HUDEP-2 (cell line): ENCODE measurements at regions not wholly inside any gene's neighbourhood (a gene's known extent, or its start where the extent isn't known, plus 50 kb on each side); places are given as distances from the start of the nearest gene placed in this dataset.

Experiments
- DNase-seq, 76 experiments: peaks; one replicate each; lab custom pipeline; 2025; ENCODE audit not compliant: unreplicated experiment in 76 of 76; lab: John Stamatoyannopoulos, UW

- no peak for DNase-seq
Measured at GRCh38 chr4:28702571-28702970, 1841.9 kb downstream of the STIM2 start.

GRCh38 chr4:28709891-28710290, 1849.2 kb downstream of the STIM2 start:
- no peak for DNase-seq

DNA sequence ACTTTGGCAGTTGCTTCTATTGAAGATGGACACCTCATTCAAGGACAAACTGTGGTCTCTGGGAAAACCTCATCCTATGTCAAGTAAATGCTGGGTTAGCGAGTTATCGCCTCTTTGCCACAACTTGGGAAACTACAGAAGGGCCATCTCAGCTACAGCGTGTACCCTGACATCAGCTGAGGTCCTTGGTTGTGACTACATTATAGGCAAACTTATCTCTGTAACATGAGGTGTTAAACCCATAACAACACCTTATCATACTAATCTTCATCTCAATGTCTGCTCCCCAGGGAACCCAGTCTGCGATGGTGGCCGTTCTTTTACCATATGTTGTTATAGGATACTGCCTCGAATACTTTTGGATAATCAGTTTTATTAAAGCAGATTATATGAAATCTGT, 1862.7 kb downstream of the STIM2 start:
- DNase-seq: no peak

GRCh38 chr4:28724239-28724638, 1863.6 kb downstream of the STIM2 start:
- DNase-seq: no peak

DNA sequence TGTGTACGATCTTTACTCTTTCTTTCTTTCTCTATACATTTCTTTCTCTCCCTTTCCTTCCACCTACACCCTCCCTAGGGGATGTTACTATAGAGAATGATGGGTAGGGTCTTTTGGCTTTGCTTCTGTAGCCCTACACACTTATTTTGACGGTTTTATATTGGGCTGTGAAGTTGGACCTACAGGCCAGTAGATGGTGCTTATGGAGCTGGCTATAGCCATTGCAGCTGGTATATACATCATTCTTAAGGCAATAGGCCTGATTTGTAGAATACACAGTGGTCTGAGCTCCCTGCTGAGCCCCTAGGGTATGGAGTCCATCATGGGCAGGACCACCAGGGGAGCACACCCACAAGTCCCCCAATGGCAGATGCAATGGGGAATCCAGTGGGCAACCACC, 1869.7 kb downstream of the STIM2 start:
- DNase-seq: no peak

- DNase-seq: no peak
Measured at GRCh38 chr4:28744066-28744465, 1883.4 kb downstream of the STIM2 start.

DNA sequence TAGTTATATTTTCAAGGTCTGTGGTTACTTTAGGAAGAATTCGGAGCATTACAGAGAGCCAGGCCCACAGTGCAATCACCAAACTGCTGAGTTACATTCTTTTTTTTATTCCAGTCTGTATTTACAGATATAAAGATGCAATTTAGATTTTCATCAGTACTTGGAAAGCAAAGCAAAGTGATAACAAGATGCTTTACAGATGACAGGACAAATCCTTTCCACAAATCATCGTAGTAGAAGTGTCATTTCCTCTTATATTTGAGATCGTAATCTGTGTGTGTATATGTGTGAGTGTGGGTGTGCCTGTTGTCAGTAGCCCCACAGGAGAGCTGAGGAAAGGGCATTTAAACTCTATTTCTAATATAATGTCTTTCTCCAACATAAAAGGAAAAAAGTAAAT, 1893.7 kb downstream of the STIM2 start:
- DNase-seq: no peak

- DNase-seq: no peak
Measured at GRCh38 chr4:28755081-28755480, 1894.4 kb downstream of the STIM2 start.

DNA sequence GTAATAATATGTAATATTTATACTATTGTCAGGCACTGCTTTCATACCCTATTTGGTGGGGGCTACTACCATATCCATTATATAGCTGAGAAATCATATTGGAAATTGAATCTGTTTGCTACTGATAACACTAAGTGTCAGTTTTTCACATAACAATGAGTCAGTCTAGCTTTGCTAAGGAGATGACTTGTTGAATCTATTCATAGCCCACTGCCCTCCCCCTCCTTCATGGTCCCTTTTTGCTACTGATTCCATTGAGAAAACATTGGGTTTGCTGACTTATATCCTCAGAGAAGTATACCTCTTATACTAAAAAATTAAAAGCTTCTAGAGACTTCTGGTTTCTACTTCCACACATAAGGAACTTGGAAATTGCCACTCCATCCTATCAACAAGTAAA, 1898.4 kb downstream of the STIM2 start:
- DNase-seq: no peak

DNA sequence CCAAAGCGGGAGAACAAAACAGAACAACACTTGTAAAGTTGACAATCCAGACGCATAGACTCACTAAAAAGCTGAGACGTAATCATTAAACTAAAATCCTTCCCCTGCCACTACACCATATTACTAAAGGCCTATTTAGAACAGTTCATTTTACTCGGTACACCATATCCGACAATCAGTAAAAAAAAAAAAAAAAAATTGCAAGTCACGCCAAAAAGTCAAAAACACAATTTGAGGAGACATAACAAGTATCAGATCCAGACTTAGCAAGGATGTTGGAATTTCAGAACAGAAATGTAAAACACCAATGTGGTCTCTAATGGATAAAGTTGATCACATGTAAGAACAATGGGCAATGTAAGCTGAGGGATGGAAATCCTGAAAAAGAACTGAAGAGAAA, 1899.4 kb downstream of the STIM2 start:
- no peak for DNase-seq

DNA sequence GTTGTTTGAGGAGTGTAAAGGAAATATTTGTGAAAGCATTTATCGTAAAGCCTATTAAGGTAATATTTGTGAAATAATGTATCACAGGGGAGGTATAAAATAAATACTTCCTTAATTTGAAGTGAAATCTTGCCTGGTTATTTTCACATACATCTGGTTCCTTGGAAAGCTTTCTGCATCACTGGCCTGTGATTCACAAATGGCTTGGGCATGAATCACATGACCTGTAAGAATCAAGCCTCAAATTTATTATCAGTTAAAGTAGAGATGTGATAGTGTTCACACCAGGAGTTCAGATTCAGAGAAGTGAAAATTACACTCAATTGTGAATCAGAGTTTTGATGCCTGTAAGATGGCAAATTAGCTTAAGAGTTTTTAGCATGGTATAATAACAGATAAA, 1911.4 kb downstream of the STIM2 start:
- DNase-seq: no peak

- no peak for DNase-seq
Measured at GRCh38 chr4:28772788-28773187, 1912.1 kb downstream of the STIM2 start.

DNA sequence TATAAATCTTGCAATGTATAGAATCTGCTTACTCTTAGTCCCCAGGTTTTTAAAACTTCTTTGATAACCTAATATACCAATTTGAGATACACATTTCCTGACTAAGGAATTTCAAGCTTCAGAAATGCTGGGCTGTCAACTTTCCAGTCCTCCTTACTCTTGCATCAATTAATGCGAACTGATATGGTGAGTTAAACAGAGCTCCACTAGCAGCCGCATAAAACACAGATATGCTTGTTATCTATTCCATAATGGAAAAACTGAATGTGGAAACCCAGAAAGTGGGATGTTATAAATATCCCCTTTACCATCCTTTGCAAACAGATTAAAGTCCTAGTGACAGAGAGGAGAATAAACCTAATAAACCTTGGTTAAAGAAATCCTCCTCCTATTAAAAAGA, 1913.7 kb downstream of the STIM2 start:
- no peak for DNase-seq

- DNase-seq: no peak
Measured at GRCh38 chr4:28776004-28776403, 1915.4 kb downstream of the STIM2 start.

GRCh38 chr4:28784188-28784587, 1923.5 kb downstream of the STIM2 start:
- no peak for DNase-seq

GRCh38 chr4:28787947-28788346, 1927.3 kb downstream of the STIM2 start:
- no peak for DNase-seq

DNA sequence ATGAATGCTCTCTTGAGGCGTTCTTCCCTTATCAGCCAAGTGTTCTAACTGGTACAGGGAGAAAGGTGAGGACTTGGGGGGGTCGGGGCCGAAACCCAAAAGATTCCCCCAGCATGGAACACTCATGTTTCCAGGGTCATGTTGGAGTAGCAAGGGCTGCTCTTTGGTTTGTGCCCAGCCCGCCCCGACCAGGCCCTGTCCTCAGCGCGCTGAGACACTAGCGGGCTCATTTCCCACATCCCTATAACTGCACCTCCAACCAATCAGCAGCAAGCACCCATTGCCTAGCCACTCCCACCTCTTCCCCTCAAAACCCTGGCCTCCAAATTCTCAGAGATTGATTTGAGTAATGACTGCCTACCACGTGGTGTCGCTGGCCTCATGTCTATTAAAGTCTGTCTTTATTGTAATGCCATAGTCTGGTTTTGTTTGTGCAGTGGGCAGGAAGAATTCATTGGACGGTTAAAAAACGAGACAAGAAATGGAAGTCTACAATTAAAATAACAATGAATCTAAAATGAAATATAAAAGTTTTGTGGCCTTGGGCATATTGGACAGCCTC, 1928.4 kb downstream of the STIM2 start:
- peak in 1 of 76 experiments; percentile 0 for DNase-seq

DNA sequence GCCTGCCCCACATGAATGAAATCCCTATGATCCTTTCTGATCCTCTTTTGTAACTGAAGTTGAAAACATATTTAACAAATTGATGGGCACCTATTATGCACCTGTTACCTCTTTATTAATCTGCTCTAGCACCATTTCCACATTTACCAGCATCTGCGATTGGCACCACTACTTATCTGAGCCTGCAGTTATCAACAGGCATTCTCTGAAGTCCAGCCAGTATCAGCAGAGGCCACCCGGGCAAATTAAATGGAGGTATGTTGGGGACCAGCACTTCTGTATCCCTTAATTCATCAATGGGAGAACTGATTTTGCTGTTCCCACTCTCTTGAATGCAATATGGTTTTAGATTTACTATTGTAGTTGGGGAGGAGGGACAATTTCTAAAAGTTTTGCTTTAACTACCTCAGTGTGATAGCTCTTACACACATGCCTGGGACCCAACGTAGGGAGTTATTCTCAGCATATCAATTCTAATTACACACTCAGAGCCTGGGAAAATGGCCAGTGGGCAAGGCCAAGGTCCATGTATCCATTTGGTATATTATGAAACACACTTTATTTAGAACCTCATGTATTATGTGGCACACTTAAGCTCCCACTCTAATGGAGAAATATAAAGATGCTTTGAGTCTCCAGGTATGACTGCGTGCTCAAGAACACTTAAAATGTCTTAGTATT, 1927.1 kb upstream of the PCDH7 start:
- no peak for DNase-seq

DNA sequence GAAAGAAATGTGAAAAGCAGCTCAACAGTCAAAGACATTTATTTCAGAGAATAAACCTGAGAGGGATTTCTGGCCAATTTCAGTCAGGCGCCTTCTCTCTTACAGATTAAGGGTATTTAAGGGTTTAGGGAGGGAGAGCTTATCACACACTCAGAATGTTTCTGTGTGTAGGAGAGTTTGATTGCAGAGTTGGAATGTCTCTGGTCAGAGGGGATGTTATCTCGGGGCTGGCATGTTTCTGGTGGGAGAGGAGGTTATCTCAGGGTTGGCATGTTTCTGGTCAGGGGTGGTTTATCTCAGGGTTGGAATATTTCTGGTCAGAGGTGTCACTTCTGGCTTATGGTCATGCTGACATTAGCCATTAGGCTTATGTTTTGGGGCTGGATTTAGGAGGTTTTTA, 1920.5 kb upstream of the PCDH7 start:
- DNase-seq: peak in 2 of 76 experiments; percentile 8 to 16

GRCh38 chr4:28811025-28811424, 1909.1 kb upstream of the PCDH7 start:
- no peak for DNase-seq

DNA sequence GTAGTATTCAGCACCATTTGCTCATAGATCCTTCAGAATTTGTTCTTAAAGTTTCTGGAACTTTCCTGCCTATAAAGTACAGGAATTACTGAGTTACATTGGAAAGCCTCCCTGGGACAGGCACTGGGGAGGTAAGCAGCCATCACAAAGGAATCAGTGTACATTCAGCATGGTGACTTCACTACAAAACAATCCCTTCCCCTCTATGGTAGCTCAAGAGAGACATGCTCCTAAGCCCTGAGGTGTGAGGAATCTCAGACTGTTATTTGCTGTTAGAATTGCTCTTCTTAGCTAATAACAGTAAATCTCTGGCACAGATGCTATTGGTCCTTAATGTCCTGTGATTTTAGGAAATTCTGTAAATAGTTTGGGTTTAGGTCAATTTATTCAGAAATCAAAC, 1898.0 kb upstream of the PCDH7 start:
- DNase-seq: no peak

- no peak for DNase-seq
Measured at GRCh38 chr4:28827866-28828265, 1892.3 kb upstream of the PCDH7 start.

DNA sequence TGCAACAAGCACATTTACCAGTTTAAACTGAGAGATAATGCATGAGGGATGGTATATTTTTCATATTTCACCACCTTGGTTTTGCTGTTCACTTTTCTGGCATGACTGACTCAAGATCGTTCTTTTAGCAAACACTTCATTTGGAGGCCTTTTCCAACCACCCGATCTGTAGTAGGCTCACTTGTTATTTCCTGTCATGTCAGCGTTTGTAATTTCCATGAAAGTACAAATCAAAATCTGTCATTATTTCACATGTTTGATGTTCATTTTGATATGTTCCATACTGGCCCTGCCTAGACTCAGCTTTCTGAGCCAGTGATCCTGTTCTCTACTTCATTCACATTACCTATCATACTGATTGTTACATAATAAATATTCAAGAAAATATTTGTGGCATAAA, 1888.3 kb upstream of the PCDH7 start:
- DNase-seq: no peak
